BJ (cell line): ENCODE measurements at regions not wholly inside any gene's neighbourhood (a gene's known extent, or its start where the extent isn't known, plus 50 kb on each side); places are given as distances from the start of the nearest gene placed in this dataset.

Experiments
- CTCF ChIA-PET: fragments of 350-600 bp; formaldehyde crosslinking; extraction: SDS; loops from one replicate; lab custom pipeline; 2021; ENCODE audit warnings: antibody characterized with exemption, inconsistent platforms; lab: Yijun Ruan, JAX
- POLR2A ChIA-PET: fragments of 300-600 bp; sonication (Branson Sonifier 250); formaldehyde crosslinking; extraction: SDS; loops from one replicate; lab custom pipeline; 2021; ENCODE audit warnings: antibody characterized with exemption; lab: Charles Lee
- DNase-seq: peaks from one replicate; pipeline ENCODE4 v3.0.0-alpha.2; 2011; ENCODE audit warnings: low read depth
- H3K27me3 ChIP-seq: 2 replicates; pipeline ENCODE4 v1.6.0; 2011; ENCODE audit warnings: low read length; ENCODE audit not compliant: control insufficient read depth, insufficient read depth
- H3K36me3 ChIP-seq: 2 replicates; pipeline ENCODE4 v1.5.1; 2011; ENCODE audit warnings: low read length; ENCODE audit not compliant: control insufficient read depth, insufficient read depth
- H3K4me3 ChIP-seq: 2 replicates; pipeline ENCODE4 v1.5.1; 2011; ENCODE audit warnings: low read depth, mild to moderate bottlenecking, control low read depth, low read length
- TF ChIP-seq, protein P1 (sequence below): IDR thresholded peaks from 2 replicates; pipeline ENCODE4 v1.5.1; 2011; ENCODE audit warnings: low read depth, mild to moderate bottlenecking, control low read depth, inconsistent platforms, low read length, moderate library complexity; ENCODE audit not compliant: insufficient read depth

- ChIA-PET CTCF (no interaction called here), POLR2A (no interaction called here)
- TF ChIP-seq, protein P1, sequence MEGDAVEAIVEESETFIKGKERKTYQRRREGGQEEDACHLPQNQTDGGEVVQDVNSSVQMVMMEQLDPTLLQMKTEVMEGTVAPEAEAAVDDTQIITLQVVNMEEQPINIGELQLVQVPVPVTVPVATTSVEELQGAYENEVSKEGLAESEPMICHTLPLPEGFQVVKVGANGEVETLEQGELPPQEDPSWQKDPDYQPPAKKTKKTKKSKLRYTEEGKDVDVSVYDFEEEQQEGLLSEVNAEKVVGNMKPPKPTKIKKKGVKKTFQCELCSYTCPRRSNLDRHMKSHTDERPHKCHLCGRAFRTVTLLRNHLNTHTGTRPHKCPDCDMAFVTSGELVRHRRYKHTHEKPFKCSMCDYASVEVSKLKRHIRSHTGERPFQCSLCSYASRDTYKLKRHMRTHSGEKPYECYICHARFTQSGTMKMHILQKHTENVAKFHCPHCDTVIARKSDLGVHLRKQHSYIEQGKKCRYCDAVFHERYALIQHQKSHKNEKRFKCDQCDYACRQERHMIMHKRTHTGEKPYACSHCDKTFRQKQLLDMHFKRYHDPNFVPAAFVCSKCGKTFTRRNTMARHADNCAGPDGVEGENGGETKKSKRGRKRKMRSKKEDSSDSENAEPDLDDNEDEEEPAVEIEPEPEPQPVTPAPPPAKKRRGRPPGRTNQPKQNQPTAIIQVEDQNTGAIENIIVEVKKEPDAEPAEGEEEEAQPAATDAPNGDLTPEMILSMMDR = no peak
- DNase-seq = no peak
- Histone ChIP-seq H3K4me3 (no peak overlapping the region), H3K27me3 (no peaks in the 10 kb centered on the region), H3K36me3 (no peaks in the 10 kb centered on the region)
Measured at GRCh38 chr1:239764546-239764945, 327.1 kb upstream of the FMN2 start.

GRCh38 chr1:239765163-239765562, 326.5 kb upstream of the FMN2 start:
- H3K27me3 ChIP-seq = no peaks in the 10 kb centered on the region
- no peak overlapping the region for H3K4me3 ChIP-seq
- ChIA-PET POLR2A (no interaction called here), CTCF (no interaction called here)
- H3K36me3 ChIP-seq = no peaks in the 10 kb centered on the region
- no peak for DNase-seq
- TF ChIP-seq, protein P1 = no peak

DNA sequence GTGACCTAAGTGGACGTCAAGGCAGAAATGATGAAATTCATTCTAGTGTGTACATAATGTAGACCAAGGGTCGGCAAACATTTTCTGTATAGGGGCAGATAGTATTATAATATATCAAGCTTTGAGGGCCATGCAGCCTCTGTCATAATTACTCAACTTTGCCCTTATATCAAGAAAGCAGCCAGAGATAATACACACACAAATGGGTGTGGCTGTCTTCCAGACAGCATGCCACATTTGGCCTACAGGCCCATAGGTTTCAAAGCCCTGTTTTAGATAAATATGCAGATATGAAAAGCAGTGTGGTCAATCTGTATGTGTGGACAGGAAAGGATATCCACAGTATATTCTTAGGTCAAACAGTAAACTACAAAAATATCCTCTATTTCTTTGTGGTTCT, 320.1 kb upstream of the FMN2 start:
- no peaks in the 10 kb centered on the region for H3K27me3 ChIP-seq
- TF ChIP-seq, protein P1 = no peak
- no peaks in the 10 kb centered on the region for H3K36me3 ChIP-seq
- ChIA-PET CTCF (no interaction called here), POLR2A (no interaction called here)
- H3K4me3 ChIP-seq = no peak overlapping the region
- DNase-seq = no peak

GRCh38 chr1:239772446-239772845, 319.2 kb upstream of the FMN2 start:
- no peaks in the 10 kb centered on the region for H3K36me3 ChIP-seq
- no peak for DNase-seq
- no peak overlapping the region for H3K4me3 ChIP-seq
- TF ChIP-seq, protein P1 = no peak
- H3K27me3 ChIP-seq = no peaks in the 10 kb centered on the region
- CTCF ChIA-PET = no interaction called here
- POLR2A ChIA-PET = no interaction called here

- CTCF ChIA-PET = no interaction called here
- POLR2A ChIA-PET = no interaction called here
Measured at GRCh38 chr1:239775466-239775865, 316.2 kb upstream of the FMN2 start.

More at GRCh38 chr1:239775466-239775865, 316.2 kb upstream of the FMN2 start:
- DNase-seq = no peak
- Histone ChIP-seq H3K36me3 (no peaks in the 10 kb centered on the region), H3K27me3 (no peaks in the 10 kb centered on the region), H3K4me3 (no peak overlapping the region)
- TF ChIP-seq, protein P1 = no peak
